Parathyroid adenoma (tissue), 2 donors: ENCODE measurements at regions not wholly inside any gene's neighbourhood (a gene's known extent, or its start where the extent isn't known, plus 50 kb on each side); places are given as distances from the start of the nearest gene placed in this dataset.

Experiments used
- H2AFZ ChIP-seq: fragments of 300-600 bp; sonication (generic); one replicate; pipeline ENCODE4 v1.7.0; 2017; ENCODE audit warnings: antibody characterized with exemption, mild to moderate bottlenecking
- H3K27ac ChIP-seq: fragments of 300-600 bp; sonication (generic); one replicate; pipeline ENCODE4 v1.7.0; 2017
- H3K27me3 ChIP-seq: fragments of 300-600 bp; sonication (generic); one replicate; pipeline ENCODE4 v1.7.0; 2017; ENCODE audit warnings: low read length; ENCODE audit not compliant: control insufficient read depth, insufficient read depth
- H3K36me3 ChIP-seq: fragments of 300-600 bp; sonication (generic); one replicate; pipeline ENCODE4 v1.7.0; 2017; ENCODE audit warnings: low read length; ENCODE audit not compliant: control insufficient read depth, insufficient read depth
- H3K4me1 ChIP-seq: fragments of 300-600 bp; sonication (generic); one replicate; pipeline ENCODE4 v1.7.0; 2017; ENCODE audit warnings: control low read depth
- H3K4me2 ChIP-seq: fragments of 300-600 bp; sonication (generic); one replicate; pipeline ENCODE4 v1.7.0; 2017; ENCODE audit warnings: low read length
- H3K4me3 ChIP-seq: fragments of 300-600 bp; sonication (generic); one replicate; pipeline ENCODE4 v1.7.0; 2017; ENCODE audit warnings: low read depth, low read length
- H3K79me2 ChIP-seq: fragments of 300-600 bp; sonication (generic); one replicate; pipeline ENCODE4 v1.7.0; 2017; ENCODE audit warnings: control low read depth
- H3K9ac ChIP-seq: fragments of 300-600 bp; sonication (generic); one replicate; pipeline ENCODE4 v1.7.0; 2017; ENCODE audit warnings: mild to moderate bottlenecking
- H3K9me3 ChIP-seq: fragments of 300-600 bp; sonication (generic); one replicate; pipeline ENCODE4 v1.7.0; 2017; ENCODE audit warnings: low read length; ENCODE audit not compliant: control insufficient read depth
- CTCF ChIP-seq: fragments of 300-600 bp; sonication (generic); IDR thresholded peaks from one replicate; pipeline ENCODE4 v1.7.0; 2017; ENCODE audit warnings: antibody characterized with exemption, mild to moderate bottlenecking
- donor health status: primary hyperparathyroidism.

- no peaks in the 10 kb centered on the region for H3K4me1 ChIP-seq
- H3K27ac ChIP-seq = no peak overlapping the region
- no peak for TF ChIP-seq CTCF
- H2AFZ ChIP-seq = no peak overlapping the region
- no peak overlapping the region for H3K9ac ChIP-seq
- no peaks in the 10 kb centered on the region for H3K79me2 ChIP-seq
- H3K9me3 ChIP-seq = no peaks in the 10 kb centered on the region
- H3K36me3 ChIP-seq = no peaks in the 10 kb centered on the region
- no peak overlapping the region for H3K4me2 ChIP-seq
- no peaks in the 10 kb centered on the region for H3K27me3 ChIP-seq
- no peak overlapping the region for H3K4me3 ChIP-seq
Observed at GRCh38 chr12:126903027-126903876, 1363.7 kb upstream of the TMEM132C start.

GRCh38 chr12:126905752-126906151 lies 1361.2 kb upstream of the TMEM132C start:
- Histone ChIP-seq H3K36me3 (no peaks in the 10 kb centered on the region), H3K9ac (no peak overlapping the region), H3K27me3 (no peaks in the 10 kb centered on the region), H3K4me1 (no peaks in the 10 kb centered on the region), H3K4me2 (no peak overlapping the region), H2AFZ (no peak overlapping the region), H3K9me3 (no peaks in the 10 kb centered on the region), H3K79me2 (no peaks in the 10 kb centered on the region), H3K4me3 (no peak overlapping the region), H3K27ac (no peak overlapping the region)
- no peak for TF ChIP-seq CTCF

GRCh38 chr12:126907900-126908764 lies 1358.8 kb upstream of the TMEM132C start:
- H3K27me3 ChIP-seq = no peaks in the 10 kb centered on the region
- no peak overlapping the region for H2AFZ ChIP-seq
- no peaks in the 10 kb centered on the region for H3K9me3 ChIP-seq
- H3K4me1 ChIP-seq = no peaks in the 10 kb centered on the region
- H3K27ac ChIP-seq = no peak overlapping the region
- H3K4me3 ChIP-seq = no peak overlapping the region
- H3K4me2 ChIP-seq = no peak overlapping the region
- no peaks in the 10 kb centered on the region for H3K79me2 ChIP-seq
- no peak overlapping the region for H3K9ac ChIP-seq
- H3K36me3 ChIP-seq = no peaks in the 10 kb centered on the region
- TF ChIP-seq CTCF = no peak

GRCh38 chr12:126908765-126909142 lies 1358.2 kb upstream of the TMEM132C start:
- no peak overlapping the region for H3K9ac ChIP-seq
- no peaks in the 10 kb centered on the region for H3K4me1 ChIP-seq
- no peak overlapping the region for H3K4me3 ChIP-seq
- no peak overlapping the region for H2AFZ ChIP-seq
- H3K27ac ChIP-seq = no peak overlapping the region
- no peaks in the 10 kb centered on the region for H3K27me3 ChIP-seq
- H3K4me2 ChIP-seq = no peak overlapping the region
- TF ChIP-seq CTCF = no peak
- no peaks in the 10 kb centered on the region for H3K9me3 ChIP-seq
- no peaks in the 10 kb centered on the region for H3K36me3 ChIP-seq
- H3K79me2 ChIP-seq = no peaks in the 10 kb centered on the region
